A549 (cell line): ENCODE measurements at regions not wholly inside any gene's neighbourhood (a gene's known extent, or its start where the extent isn't known, plus 50 kb on each side); places are given as distances from the start of the nearest gene placed in this dataset.

Experiments used
- BHLHE40 ChIP-seq: IDR thresholded peaks from 2 replicates; pipeline ENCODE4 v1.6.1; 2012; ENCODE audit warnings: low read depth, low read length, inconsistent platforms
- EP300 ChIP-seq, 2 experiments: fragments of >200 bp; sonication (Bioruptor Twin); formaldehyde crosslinking; IDR thresholded peaks; 2 replicates in 1 of 2; 3 replicates in 1 of 2; pipeline ENCODE4 v1.6.1; 2016 to 2017
- HOXA7 ChIP-seq: fragments of 250-450 bp; sonication (Bioruptor Pico); IDR thresholded peaks from 2 replicates; pipeline ENCODE4 v1.5.0; 2020; ENCODE audit warnings: mild to moderate bottlenecking, moderate library complexity
- JUN ChIP-seq, 2 experiments: fragments of >200 bp; sonication (Bioruptor Twin); formaldehyde crosslinking; IDR thresholded peaks; 2 replicates in 1 of 2; 3 replicates in 1 of 2; pipeline ENCODE4 v1.6.1; 2016 to 2017
- MAFK ChIP-seq: fragments of 450-650 bp; IDR thresholded peaks from 2 replicates; pipeline ENCODE4 v1.6.1; 2014; ENCODE audit not compliant: partially characterized antibody
- PHF8 ChIP-seq: fragments of 200-600 bp; sonication (generic); IDR thresholded peaks from 2 replicates; pipeline ENCODE4 v1.6.1; 2016; ENCODE audit warnings: low read depth, mild to moderate bottlenecking, antibody characterized with exemption, moderate library complexity, borderline replicate concordance
- POLR2A ChIP-seq: IDR thresholded peaks from 2 replicates; pipeline ENCODE4 v1.6.1; 2012; ENCODE audit warnings: mild to moderate bottlenecking, low read length
- POLR2AphosphoS2 ChIP-seq: conservative IDR thresholded peaks from 2 replicates; pipeline ENCODE4 v1.6.1; 2012; ENCODE audit warnings: low read length, improper control_type of control experiment, inconsistent platforms
- RCOR1 ChIP-seq: fragments of 150-350 bp; IDR thresholded peaks from 2 replicates; pipeline ENCODE4 v1.6.1; 2014; ENCODE audit warnings: antibody characterized with exemption, low read length, low read depth
- SREBF2 ChIP-seq: fragments of 450-650 bp; IDR thresholded peaks from 2 replicates; pipeline ENCODE4 v1.6.1; 2014; ENCODE audit warnings: mild to moderate bottlenecking, moderate library complexity
- TF ChIP-seq, protein P1 (sequence below): fragments of 250-450 bp; sonication (Bioruptor Pico); IDR thresholded peaks from 2 replicates; pipeline ENCODE4 v1.5.0; 2021; ENCODE audit warnings: mild to moderate bottlenecking, moderate library complexity, borderline replicate concordance
- TF ChIP-seq, protein P2 (sequence below): fragments of >200 bp; sonication (Bioruptor Twin); formaldehyde crosslinking; IDR thresholded peaks from 3 replicates; pipeline ENCODE4 v1.5.1; 2016
- TF ChIP-seq, protein P3 (sequence below): fragments of 450-650 bp; IDR thresholded peaks from 2 replicates; pipeline ENCODE4 v1.6.1; 2014; ENCODE audit warnings: antibody characterized with exemption
- TF ChIP-seq, protein P4 (sequence below): fragments of 200-600 bp; sonication (generic); IDR thresholded peaks from 2 replicates; pipeline ENCODE4 v1.6.1; 2016; ENCODE audit warnings: antibody characterized with exemption, mild to moderate bottlenecking, moderate library complexity

DNA sequence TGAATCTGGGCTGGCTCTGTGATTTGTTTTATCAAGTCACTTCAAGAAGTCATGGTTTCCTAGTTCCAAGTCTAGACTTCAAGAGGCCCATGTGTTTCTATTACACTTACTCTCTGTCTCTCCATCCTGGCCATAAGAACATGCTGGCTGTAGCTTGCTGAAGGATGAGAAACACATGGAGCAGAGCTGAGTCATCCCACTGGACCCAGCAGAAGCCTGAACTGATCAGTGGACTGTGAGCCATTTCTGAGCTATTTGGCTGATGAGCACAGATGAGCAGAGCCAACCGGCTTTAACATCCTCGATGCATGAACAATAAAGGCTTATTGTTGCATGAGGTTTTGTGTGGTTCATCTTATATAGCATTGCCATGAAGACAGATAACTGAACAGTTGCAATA is 290.6 kb upstream of the BOD1L1 start:
- TF ChIP-seq, protein P1, sequence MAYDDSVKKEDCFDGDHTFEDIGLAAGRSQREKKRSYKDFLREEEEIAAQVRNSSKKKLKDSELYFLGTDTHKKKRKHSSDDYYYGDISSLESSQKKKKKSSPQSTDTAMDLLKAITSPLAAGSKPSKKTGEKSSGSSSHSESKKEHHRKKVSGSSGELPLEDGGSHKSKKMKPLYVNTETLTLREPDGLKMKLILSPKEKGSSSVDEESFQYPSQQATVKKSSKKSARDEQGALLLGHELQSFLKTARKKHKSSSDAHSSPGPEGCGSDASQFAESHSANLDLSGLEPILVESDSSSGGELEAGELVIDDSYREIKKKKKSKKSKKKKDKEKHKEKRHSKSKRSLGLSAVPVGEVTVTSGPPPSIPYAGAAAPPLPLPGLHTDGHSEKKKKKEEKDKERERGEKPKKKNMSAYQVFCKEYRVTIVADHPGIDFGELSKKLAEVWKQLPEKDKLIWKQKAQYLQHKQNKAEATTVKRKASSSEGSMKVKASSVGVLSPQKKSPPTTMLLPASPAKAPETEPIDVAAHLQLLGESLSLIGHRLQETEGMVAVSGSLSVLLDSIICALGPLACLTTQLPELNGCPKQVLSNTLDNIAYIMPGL (CRISPR knock-in tag): no peak
- TF ChIP-seq, protein P2, sequence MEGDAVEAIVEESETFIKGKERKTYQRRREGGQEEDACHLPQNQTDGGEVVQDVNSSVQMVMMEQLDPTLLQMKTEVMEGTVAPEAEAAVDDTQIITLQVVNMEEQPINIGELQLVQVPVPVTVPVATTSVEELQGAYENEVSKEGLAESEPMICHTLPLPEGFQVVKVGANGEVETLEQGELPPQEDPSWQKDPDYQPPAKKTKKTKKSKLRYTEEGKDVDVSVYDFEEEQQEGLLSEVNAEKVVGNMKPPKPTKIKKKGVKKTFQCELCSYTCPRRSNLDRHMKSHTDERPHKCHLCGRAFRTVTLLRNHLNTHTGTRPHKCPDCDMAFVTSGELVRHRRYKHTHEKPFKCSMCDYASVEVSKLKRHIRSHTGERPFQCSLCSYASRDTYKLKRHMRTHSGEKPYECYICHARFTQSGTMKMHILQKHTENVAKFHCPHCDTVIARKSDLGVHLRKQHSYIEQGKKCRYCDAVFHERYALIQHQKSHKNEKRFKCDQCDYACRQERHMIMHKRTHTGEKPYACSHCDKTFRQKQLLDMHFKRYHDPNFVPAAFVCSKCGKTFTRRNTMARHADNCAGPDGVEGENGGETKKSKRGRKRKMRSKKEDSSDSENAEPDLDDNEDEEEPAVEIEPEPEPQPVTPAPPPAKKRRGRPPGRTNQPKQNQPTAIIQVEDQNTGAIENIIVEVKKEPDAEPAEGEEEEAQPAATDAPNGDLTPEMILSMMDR: no peak
- TF ChIP-seq POLR2A (no peak), BHLHE40 (no peak), JUN (IDR thresholded peaks at IDR 0.05) (no peak), PHF8 (no peak), EP300 (IDR thresholded peaks at IDR 0.05) (no peak), MAFK (no peak), RCOR1 (no peak), HOXA7 (no peak), POLR2AphosphoS2 (no peak), SREBF2 (no peak)
- TF ChIP-seq, protein P3, sequence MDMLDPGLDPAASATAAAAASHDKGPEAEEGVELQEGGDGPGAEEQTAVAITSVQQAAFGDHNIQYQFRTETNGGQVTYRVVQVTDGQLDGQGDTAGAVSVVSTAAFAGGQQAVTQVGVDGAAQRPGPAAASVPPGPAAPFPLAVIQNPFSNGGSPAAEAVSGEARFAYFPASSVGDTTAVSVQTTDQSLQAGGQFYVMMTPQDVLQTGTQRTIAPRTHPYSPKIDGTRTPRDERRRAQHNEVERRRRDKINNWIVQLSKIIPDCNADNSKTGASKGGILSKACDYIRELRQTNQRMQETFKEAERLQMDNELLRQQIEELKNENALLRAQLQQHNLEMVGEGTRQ: no peak
- TF ChIP-seq, protein P4, sequence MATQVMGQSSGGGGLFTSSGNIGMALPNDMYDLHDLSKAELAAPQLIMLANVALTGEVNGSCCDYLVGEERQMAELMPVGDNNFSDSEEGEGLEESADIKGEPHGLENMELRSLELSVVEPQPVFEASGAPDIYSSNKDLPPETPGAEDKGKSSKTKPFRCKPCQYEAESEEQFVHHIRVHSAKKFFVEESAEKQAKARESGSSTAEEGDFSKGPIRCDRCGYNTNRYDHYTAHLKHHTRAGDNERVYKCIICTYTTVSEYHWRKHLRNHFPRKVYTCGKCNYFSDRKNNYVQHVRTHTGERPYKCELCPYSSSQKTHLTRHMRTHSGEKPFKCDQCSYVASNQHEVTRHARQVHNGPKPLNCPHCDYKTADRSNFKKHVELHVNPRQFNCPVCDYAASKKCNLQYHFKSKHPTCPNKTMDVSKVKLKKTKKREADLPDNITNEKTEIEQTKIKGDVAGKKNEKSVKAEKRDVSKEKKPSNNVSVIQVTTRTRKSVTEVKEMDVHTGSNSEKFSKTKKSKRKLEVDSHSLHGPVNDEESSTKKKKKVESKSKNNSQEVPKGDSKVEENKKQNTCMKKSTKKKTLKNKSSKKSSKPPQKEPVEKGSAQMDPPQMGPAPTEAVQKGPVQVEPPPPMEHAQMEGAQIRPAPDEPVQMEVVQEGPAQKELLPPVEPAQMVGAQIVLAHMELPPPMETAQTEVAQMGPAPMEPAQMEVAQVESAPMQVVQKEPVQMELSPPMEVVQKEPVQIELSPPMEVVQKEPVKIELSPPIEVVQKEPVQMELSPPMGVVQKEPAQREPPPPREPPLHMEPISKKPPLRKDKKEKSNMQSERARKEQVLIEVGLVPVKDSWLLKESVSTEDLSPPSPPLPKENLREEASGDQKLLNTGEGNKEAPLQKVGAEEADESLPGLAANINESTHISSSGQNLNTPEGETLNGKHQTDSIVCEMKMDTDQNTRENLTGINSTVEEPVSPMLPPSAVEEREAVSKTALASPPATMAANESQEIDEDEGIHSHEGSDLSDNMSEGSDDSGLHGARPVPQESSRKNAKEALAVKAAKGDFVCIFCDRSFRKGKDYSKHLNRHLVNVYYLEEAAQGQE: no peak
